ENCODE measurements at regions not wholly inside any gene's neighbourhood (a gene's known extent, or its start where the extent isn't known, plus 50 kb on each side); places are given as distances from the start of the nearest gene placed in this dataset.

DNA sequence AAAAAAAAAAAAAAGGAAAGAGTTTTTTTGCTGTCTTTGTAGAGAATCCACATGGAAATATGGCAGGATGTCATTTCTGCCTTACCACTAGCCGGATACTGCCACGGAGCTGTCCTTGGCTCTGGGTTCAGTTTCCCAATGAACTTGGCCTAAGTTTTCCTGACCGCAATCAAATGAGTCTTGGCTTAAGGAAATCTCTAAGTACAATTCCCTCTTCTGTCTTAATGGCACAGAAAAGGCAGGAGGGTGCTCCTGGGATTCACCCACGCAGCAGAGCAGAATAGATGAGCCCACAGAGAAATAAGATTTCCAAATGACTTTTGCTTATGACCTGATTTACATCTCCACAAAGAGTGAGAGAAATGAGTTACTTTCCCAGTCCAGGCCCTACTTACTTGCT is 284.0 kb upstream of the VLDLR start:
- TF ChIP-seq MAFK (IDR thresholded peaks at IDR 0.05; ENCODE audit: low read depth, low read length) (no peak), FOS (IDR thresholded peaks at IDR 0.05; ENCODE audit: low read depth, low read length) (no peak), MXI1 (IDR thresholded peaks at IDR 0.05; ENCODE audit: borderline replicate concordance, low read depth, low read length) (no peak), RCOR1 (IDR thresholded peaks at IDR 0.05; ENCODE audit: insufficient replicate concordance, low read length) (no peak), POLR2A (IDR thresholded peaks at IDR 0.05; ENCODE audit: low read depth, low read length) (no peak), CEBPB (IDR thresholded peaks at IDR 0.05; ENCODE audit: low read depth, low read length) (no peak), SMC3 (IDR thresholded peaks at IDR 0.05; ENCODE audit: low read depth, low read length) (no peak), CHD1 (IDR thresholded peaks at IDR 0.05; ENCODE audit: low read depth, low read length) (no peak), NFE2L2 (IDR thresholded peaks at IDR 0.05; ENCODE audit: low read depth, low read length) (no peak), MAZ (IDR thresholded peaks at IDR 0.05; ENCODE audit: borderline replicate concordance, low read depth, low read length) (no peak), RFX5 (IDR thresholded peaks at IDR 0.05; ENCODE audit: low read depth, low read length) (no peak), RAD21 (IDR thresholded peaks at IDR 0.05; ENCODE audit: low read length) (no peak), BHLHE40 (IDR thresholded peaks at IDR 0.05; ENCODE audit: low read depth, low read length) (no peak)
- TF ChIP-seq, protein P1, sequence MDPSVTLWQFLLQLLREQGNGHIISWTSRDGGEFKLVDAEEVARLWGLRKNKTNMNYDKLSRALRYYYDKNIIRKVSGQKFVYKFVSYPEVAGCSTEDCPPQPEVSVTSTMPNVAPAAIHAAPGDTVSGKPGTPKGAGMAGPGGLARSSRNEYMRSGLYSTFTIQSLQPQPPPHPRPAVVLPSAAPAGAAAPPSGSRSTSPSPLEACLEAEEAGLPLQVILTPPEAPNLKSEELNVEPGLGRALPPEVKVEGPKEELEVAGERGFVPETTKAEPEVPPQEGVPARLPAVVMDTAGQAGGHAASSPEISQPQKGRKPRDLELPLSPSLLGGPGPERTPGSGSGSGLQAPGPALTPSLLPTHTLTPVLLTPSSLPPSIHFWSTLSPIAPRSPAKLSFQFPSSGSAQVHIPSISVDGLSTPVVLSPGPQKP (IDR thresholded peaks at IDR 0.05; ENCODE audit: borderline replicate concordance, low read depth, low read length) = no peak
- TF ChIP-seq, protein P2, sequence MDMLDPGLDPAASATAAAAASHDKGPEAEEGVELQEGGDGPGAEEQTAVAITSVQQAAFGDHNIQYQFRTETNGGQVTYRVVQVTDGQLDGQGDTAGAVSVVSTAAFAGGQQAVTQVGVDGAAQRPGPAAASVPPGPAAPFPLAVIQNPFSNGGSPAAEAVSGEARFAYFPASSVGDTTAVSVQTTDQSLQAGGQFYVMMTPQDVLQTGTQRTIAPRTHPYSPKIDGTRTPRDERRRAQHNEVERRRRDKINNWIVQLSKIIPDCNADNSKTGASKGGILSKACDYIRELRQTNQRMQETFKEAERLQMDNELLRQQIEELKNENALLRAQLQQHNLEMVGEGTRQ (IDR thresholded peaks at IDR 0.05; ENCODE audit: low read depth, low read length) = no peak
- TF ChIP-seq, protein P3, sequence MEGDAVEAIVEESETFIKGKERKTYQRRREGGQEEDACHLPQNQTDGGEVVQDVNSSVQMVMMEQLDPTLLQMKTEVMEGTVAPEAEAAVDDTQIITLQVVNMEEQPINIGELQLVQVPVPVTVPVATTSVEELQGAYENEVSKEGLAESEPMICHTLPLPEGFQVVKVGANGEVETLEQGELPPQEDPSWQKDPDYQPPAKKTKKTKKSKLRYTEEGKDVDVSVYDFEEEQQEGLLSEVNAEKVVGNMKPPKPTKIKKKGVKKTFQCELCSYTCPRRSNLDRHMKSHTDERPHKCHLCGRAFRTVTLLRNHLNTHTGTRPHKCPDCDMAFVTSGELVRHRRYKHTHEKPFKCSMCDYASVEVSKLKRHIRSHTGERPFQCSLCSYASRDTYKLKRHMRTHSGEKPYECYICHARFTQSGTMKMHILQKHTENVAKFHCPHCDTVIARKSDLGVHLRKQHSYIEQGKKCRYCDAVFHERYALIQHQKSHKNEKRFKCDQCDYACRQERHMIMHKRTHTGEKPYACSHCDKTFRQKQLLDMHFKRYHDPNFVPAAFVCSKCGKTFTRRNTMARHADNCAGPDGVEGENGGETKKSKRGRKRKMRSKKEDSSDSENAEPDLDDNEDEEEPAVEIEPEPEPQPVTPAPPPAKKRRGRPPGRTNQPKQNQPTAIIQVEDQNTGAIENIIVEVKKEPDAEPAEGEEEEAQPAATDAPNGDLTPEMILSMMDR (conservative IDR thresholded peaks at IDR 0.05; ENCODE audit: low read depth, low read length) = no peak
- H3K23ac ChIP-seq (ENCODE audit: low read depth, low read length) = no peak overlapping the region
- no peak overlapping the region for H3K4ac ChIP-seq (ENCODE audit: low read depth, low read length)
- H2AK9ac ChIP-seq (replicated peaks; ENCODE audit: low read depth, low read length, poor library complexity) = no peak overlapping the region
- no peaks in the 10 kb centered on the region for H3K9me3 ChIP-seq (ENCODE audit: control insufficient read depth, insufficient read depth, low read length)
- H3K27ac ChIP-seq (ENCODE audit: insufficient read depth, low read length) = no peak overlapping the region
- WGBS, 2 experiments (ENCODE audit: extremely low coverage in 2 of 2, insufficient read length in 1 of 2) = 33% methylated on average over 1 of the region's 4 CpGs; no CpG with 5 or more reads in 1 of the 2 experiments
- ATAC-seq (ENCODE audit: low read depth) (no peak), DNase-seq (no peak)
- H3K4me3 ChIP-seq (ENCODE audit: insufficient read depth, low read depth, low read length) = no peak overlapping the region
- no peak overlapping the region for H3K18ac ChIP-seq (ENCODE audit: low read depth, low read length)
- no peak overlapping the region for H2AFZ ChIP-seq (replicated peaks; ENCODE audit: low read length, poor library complexity)
- H2BK15ac ChIP-seq (ENCODE audit: low read depth, low read length) = no peak overlapping the region
- H2AK5ac ChIP-seq (ENCODE audit: low read depth, low read length) = no peak overlapping the region
- H3K4me1 ChIP-seq (ENCODE audit: control insufficient read depth, insufficient read depth, low read length) = no peaks in the 10 kb centered on the region
- no peak overlapping the region for H3K4me2 ChIP-seq (ENCODE audit: low read depth, low read length)
- H3K79me1 ChIP-seq (ENCODE audit: low read depth in 1 of 2, low read length in 2 of 2) = no peaks in the 10 kb centered on the region
- H2BK5ac ChIP-seq (ENCODE audit: low read depth, low read length, poor library complexity, severe bottlenecking) = no peak overlapping the region
- ChIA-PET POLR2A (ENCODE audit: unreplicated experiment) (no interaction called here), CTCF (interaction anchor here (0.6 kb wide), 1 partner anchor 13 kb away, joined by 4 read pairs; no protein-coding TSS in a partner anchor)
- no peaks in the 10 kb centered on the region for H3K36me3 ChIP-seq (ENCODE audit: control insufficient read depth, insufficient read depth, low read length)
- intact Hi-C loops (cut with micrococcal nuclease) = loop anchor here (5.0 kb wide), 1 partner anchor 285 kb away; the partner anchor contains the start of gene VLDLR
- no TSS peak for BruUV-seq (replicated peaks)
- no peaks in the 10 kb centered on the region for H3K9me1 ChIP-seq (ENCODE audit: insufficient read depth, low read length)
- in situ Hi-C loops (cut with MboI; ENCODE audit: low sequenced_read_pairs) = no loop called here
- H2BK20ac ChIP-seq (ENCODE audit: low read depth, low read length) = no peak overlapping the region
- no peak overlapping the region for H3K14ac ChIP-seq (replicated peaks; ENCODE audit: low read depth, low read length)
- no peaks in the 10 kb centered on the region for H4K20me1 ChIP-seq (ENCODE audit: insufficient read depth, low read length)
- H4K91ac ChIP-seq (ENCODE audit: insufficient read depth, low read depth, low read length) = no peak overlapping the region
- no peak overlapping the region for H2BK120ac ChIP-seq (ENCODE audit: low read depth, low read length)
- H3K56ac ChIP-seq (ENCODE audit: extremely low read depth, insufficient read depth, low read length) = no peak overlapping the region
- H4K8ac ChIP-seq (ENCODE audit: low read depth in 2 of 2, low read length in 2 of 2) = no peak overlapping the region
- H4K5ac ChIP-seq (ENCODE audit: low read depth, low read length) = no peak overlapping the region
- no peaks in the 10 kb centered on the region for H3K27me3 ChIP-seq (ENCODE audit: control insufficient read depth, insufficient read depth, low read length)
- no peak overlapping the region for H3K9ac ChIP-seq (ENCODE audit: low read depth, low read length)
- dilution Hi-C loops (cut with HindIII; ENCODE audit: low sequenced_read_pairs, unreplicated experiment) = no loop called here

Measured in IMR-90 (cell line).